ENCODE measurements at regions not wholly inside any gene's neighbourhood (a gene's known extent, or its start where the extent isn't known, plus 50 kb on each side); places are given as distances from the start of the nearest gene placed in this dataset.

DNA sequence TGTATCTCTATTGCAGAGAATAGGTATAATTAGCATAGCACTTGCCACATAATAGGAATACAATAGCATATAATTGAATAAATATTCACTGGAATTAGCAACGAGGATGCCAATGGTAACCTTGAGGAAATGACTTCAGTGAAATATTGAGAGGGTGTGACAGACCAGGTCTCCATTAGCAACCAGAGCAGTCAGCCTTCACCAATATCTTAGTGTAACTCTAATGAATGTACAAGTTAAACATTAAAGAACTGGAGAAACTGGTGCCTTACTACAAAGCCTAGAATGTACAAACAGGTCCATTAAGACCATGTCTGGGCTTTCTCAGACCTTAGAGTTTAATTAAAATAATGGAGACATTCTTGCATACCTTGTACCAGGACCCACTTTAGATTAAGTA, 143.0 kb downstream of the MAGEB17 start:
- TF ChIP-seq CTCF (IDR thresholded peaks at IDR 0.05): no peak
- no peak for TF ChIP-seq POLR2A (IDR thresholded peaks at IDR 0.05)
